ENCODE measurements at regions not wholly inside any gene's neighbourhood (a gene's known extent, or its start where the extent isn't known, plus 50 kb on each side); places are given as distances from the start of the nearest gene placed in this dataset.

DNA sequence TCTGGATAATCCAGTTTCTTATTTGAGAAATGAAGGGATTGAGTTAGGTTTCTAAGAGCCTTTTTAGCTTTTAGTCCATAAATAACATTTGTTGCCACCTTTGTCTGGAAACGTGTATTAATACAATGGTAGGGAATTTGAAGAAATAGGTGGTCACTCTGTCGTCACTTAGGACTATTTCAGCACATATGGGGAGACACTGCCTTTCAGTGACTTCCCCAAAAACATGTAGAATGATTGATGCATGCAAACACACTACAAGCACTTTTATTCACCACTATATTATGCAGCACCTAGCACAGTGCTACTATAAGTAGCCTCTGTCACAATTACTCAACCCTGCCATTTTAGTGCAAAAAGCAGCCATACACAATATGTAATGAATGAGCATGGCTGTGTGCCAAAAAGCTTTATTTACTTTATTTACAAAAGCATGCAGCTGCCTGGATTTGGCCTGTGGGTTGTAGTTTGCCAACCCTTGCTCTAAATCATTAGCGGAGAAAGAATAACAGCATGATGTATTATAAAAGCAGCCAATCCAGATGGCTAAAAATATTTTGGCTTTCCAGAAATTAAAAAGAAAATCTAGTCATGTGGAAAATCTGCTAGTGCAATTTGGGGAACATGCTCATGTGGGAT is 154.2 kb upstream of the HMHB1 start:
- DNase-seq (ENCODE audit: low read depth in 1 of 2, low spot score in 1 of 2) = peak in 1 of 2 experiments; percentile 34
- Histone ChIP-seq H3K4me3 (replicated peaks; ENCODE audit: insufficient read depth, low read length) (no peak overlapping the region), H3K27ac (replicated peaks) (no peak overlapping the region), H3K27me3 (ENCODE audit: insufficient read depth, poor library complexity, severe bottlenecking) (no peaks in the 10 kb centered on the region)
- no peak for TF ChIP-seq POLR2AphosphoS5 (IDR thresholded peaks at IDR 0.05; ENCODE audit: low read depth)
- TF ChIP-seq SPI1 (IDR thresholded peaks at IDR 0.05; ENCODE audit: borderline replicate concordance, low read depth) = peak; percentile 72; the same call in 1 of the 2 replicates

GRCh38 chr5:143653766-143654282 is 158.1 kb upstream of the HMHB1 start:
- Histone ChIP-seq H3K4me3 (replicated peaks; ENCODE audit: insufficient read depth, low read length) (no peak overlapping the region), H3K27ac (replicated peaks) (no peak overlapping the region), H3K27me3 (ENCODE audit: insufficient read depth, poor library complexity, severe bottlenecking) (no peaks in the 10 kb centered on the region)
- no peak for TF ChIP-seq CTCF (IDR thresholded peaks at IDR 0.05; ENCODE audit: insufficient read depth, low read length)
- no peak for TF ChIP-seq POLR2AphosphoS5 (IDR thresholded peaks at IDR 0.05; ENCODE audit: low read depth)
- TF ChIP-seq GABPA (IDR thresholded peaks at IDR 0.05; ENCODE audit: low read depth) = no peak
- TF ChIP-seq SPI1 (IDR thresholded peaks at IDR 0.05; ENCODE audit: borderline replicate concordance, low read depth) = no peak
- TF ChIP-seq, protein P1, sequence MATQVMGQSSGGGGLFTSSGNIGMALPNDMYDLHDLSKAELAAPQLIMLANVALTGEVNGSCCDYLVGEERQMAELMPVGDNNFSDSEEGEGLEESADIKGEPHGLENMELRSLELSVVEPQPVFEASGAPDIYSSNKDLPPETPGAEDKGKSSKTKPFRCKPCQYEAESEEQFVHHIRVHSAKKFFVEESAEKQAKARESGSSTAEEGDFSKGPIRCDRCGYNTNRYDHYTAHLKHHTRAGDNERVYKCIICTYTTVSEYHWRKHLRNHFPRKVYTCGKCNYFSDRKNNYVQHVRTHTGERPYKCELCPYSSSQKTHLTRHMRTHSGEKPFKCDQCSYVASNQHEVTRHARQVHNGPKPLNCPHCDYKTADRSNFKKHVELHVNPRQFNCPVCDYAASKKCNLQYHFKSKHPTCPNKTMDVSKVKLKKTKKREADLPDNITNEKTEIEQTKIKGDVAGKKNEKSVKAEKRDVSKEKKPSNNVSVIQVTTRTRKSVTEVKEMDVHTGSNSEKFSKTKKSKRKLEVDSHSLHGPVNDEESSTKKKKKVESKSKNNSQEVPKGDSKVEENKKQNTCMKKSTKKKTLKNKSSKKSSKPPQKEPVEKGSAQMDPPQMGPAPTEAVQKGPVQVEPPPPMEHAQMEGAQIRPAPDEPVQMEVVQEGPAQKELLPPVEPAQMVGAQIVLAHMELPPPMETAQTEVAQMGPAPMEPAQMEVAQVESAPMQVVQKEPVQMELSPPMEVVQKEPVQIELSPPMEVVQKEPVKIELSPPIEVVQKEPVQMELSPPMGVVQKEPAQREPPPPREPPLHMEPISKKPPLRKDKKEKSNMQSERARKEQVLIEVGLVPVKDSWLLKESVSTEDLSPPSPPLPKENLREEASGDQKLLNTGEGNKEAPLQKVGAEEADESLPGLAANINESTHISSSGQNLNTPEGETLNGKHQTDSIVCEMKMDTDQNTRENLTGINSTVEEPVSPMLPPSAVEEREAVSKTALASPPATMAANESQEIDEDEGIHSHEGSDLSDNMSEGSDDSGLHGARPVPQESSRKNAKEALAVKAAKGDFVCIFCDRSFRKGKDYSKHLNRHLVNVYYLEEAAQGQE (IDR thresholded peaks at IDR 0.05; ENCODE audit: insufficient replicate concordance, low read depth) = no peak
- no peak for DNase-seq (ENCODE audit: low read depth in 1 of 2, low spot score in 1 of 2)

GRCh38 chr5:143653256-143653655 is 158.7 kb upstream of the HMHB1 start:
- H3K27ac ChIP-seq (replicated peaks) = no peak overlapping the region
- H3K27me3 ChIP-seq (ENCODE audit: insufficient read depth, poor library complexity, severe bottlenecking) = no peaks in the 10 kb centered on the region
- DNase-seq (ENCODE audit: low read depth in 1 of 2, low spot score in 1 of 2) = no peak
- TF ChIP-seq POLR2AphosphoS5 (IDR thresholded peaks at IDR 0.05; ENCODE audit: low read depth) (no peak), SPI1 (IDR thresholded peaks at IDR 0.05; ENCODE audit: borderline replicate concordance, low read depth) (no peak), GABPA (IDR thresholded peaks at IDR 0.05; ENCODE audit: low read depth) (no peak), CTCF (IDR thresholded peaks at IDR 0.05; ENCODE audit: insufficient read depth, low read length) (no peak)
- TF ChIP-seq, protein P1 (IDR thresholded peaks at IDR 0.05; ENCODE audit: insufficient replicate concordance, low read depth) = no peak
- H3K4me3 ChIP-seq (replicated peaks; ENCODE audit: insufficient read depth, low read length) = no peak overlapping the region

DNA sequence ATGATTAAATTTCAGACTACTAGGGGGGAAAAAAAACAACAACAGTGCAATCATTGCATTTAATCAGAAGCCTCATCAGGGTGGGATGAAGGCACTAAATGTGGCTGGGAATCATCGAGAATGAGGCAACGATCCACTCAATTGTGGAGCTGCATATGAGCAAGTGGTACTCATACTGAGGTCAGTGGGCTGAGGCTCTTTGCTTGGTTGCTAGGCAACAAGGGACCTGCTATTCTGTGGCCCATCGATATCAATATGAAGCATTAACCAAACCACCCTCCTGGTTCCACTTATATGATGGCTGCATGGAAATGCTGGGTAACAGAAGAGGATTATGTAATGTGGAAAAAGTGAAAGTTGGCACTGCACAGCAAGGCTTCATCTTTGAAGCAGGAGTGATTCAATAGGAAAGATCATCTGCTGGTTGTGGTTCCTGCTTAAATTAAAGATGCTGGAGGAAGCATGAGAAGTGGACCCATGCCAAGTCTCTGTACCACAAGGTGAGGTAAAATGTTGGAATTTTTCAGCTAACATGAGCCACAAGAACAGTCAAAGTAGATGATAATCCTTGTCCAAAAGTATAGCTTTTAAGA is 159.8 kb upstream of the HMHB1 start:
- Histone ChIP-seq H3K4me3 (replicated peaks; ENCODE audit: insufficient read depth, low read length) (no peak overlapping the region), H3K27me3 (ENCODE audit: insufficient read depth, poor library complexity, severe bottlenecking) (no peaks in the 10 kb centered on the region), H3K27ac (replicated peaks) (no peak overlapping the region)
- TF ChIP-seq, protein P1 (IDR thresholded peaks at IDR 0.05; ENCODE audit: insufficient replicate concordance, low read depth) = no peak
- TF ChIP-seq GABPA (IDR thresholded peaks at IDR 0.05; ENCODE audit: low read depth) (no peak), POLR2AphosphoS5 (IDR thresholded peaks at IDR 0.05; ENCODE audit: low read depth) (no peak), SPI1 (IDR thresholded peaks at IDR 0.05; ENCODE audit: borderline replicate concordance, low read depth) (no peak), CTCF (IDR thresholded peaks at IDR 0.05; ENCODE audit: insufficient read depth, low read length) (no peak)
- no peak for DNase-seq (ENCODE audit: low read depth in 1 of 2, low spot score in 1 of 2)

Measured in HL-60 (cell line).